GM18511 (cell line): ENCODE measurements at regions not wholly inside any gene's neighbourhood (a gene's known extent, or its start where the extent isn't known, plus 50 kb on each side); places are given as distances from the start of the nearest gene placed in this dataset.

Experiments used
- ATAC-seq: cut with Tn5 transposase; IDR thresholded peaks from one replicate; pipeline ENCODE4 v1.9.1; 2021; ENCODE audit warnings: mild to moderate bottlenecking, moderate library complexity; ENCODE audit not compliant: unreplicated experiment

- ATAC-seq: no peak
Measured at GRCh38 chr4:27472364-27472763, 611.7 kb downstream of the STIM2 start.

GRCh38 chr4:27474691-27475090 lies 614.0 kb downstream of the STIM2 start:
- no peak for ATAC-seq

GRCh38 chr4:27484216-27484615 lies 623.6 kb downstream of the STIM2 start:
- ATAC-seq: no peak

GRCh38 chr4:27490315-27490714 lies 629.7 kb downstream of the STIM2 start:
- no peak for ATAC-seq

- no peak for ATAC-seq
Measured at GRCh38 chr4:27490766-27491165, 630.1 kb downstream of the STIM2 start.

GRCh38 chr4:27506401-27506800 lies 645.8 kb downstream of the STIM2 start:
- no peak for ATAC-seq

GRCh38 chr4:27514711-27515110 lies 654.1 kb downstream of the STIM2 start:
- no peak for ATAC-seq

- ATAC-seq: no peak
Measured at GRCh38 chr4:27515140-27515539, 654.5 kb downstream of the STIM2 start.

GRCh38 chr4:27518876-27519275 lies 658.2 kb downstream of the STIM2 start:
- ATAC-seq: no peak

- no peak for ATAC-seq
Measured at GRCh38 chr4:27524224-27524623, 663.6 kb downstream of the STIM2 start.

GRCh38 chr4:27534488-27534887 lies 673.8 kb downstream of the STIM2 start:
- no peak for ATAC-seq

GRCh38 chr4:27568236-27568951 lies 707.8 kb downstream of the STIM2 start:
- ATAC-seq: no peak

- no peak for ATAC-seq
Measured at GRCh38 chr4:27568952-27569319, 708.3 kb downstream of the STIM2 start.

GRCh38 chr4:27574743-27575142 lies 714.1 kb downstream of the STIM2 start:
- no peak for ATAC-seq

- ATAC-seq: no peak
Measured at GRCh38 chr4:27577951-27578350, 717.3 kb downstream of the STIM2 start.

- no peak for ATAC-seq
Measured at GRCh38 chr4:27592738-27593137, 732.1 kb downstream of the STIM2 start.

GRCh38 chr4:27594922-27595321 lies 734.3 kb downstream of the STIM2 start:
- ATAC-seq: no peak

GRCh38 chr4:27595571-27596360 lies 735.1 kb downstream of the STIM2 start:
- ATAC-seq: no peak

GRCh38 chr4:27602172-27602571 lies 741.5 kb downstream of the STIM2 start:
- ATAC-seq: no peak

GRCh38 chr4:27604692-27605091 lies 744.1 kb downstream of the STIM2 start:
- no peak for ATAC-seq

GRCh38 chr4:27616166-27616565 lies 755.5 kb downstream of the STIM2 start:
- no peak for ATAC-seq

- ATAC-seq: no peak
Measured at GRCh38 chr4:27619435-27619834, 758.8 kb downstream of the STIM2 start.
